WI38 (cell line): ENCODE measurements at regions not wholly inside any gene's neighbourhood (a gene's known extent, or its start where the extent isn't known, plus 50 kb on each side); places are given as distances from the start of the nearest gene placed in this dataset.
"Not testable (repeated sequence)": the region's sequence is repeated elsewhere in the genome, so short reads cannot be mapped to it uniquely, and the experiment has no call there.

Source experiments
- H3K4me3 ChIP-seq: 2 replicates; pipeline ENCODE4 v1.5.1; 2011; ENCODE audit warnings: low read depth, mild to moderate bottlenecking, control low read depth, low read length
- TF ChIP-seq, protein P1 (sequence below): IDR thresholded peaks from 2 replicates; pipeline ENCODE4 v1.5.1; 2012; ENCODE audit warnings: low read depth, mild to moderate bottlenecking, control low read depth, low read length

DNA sequence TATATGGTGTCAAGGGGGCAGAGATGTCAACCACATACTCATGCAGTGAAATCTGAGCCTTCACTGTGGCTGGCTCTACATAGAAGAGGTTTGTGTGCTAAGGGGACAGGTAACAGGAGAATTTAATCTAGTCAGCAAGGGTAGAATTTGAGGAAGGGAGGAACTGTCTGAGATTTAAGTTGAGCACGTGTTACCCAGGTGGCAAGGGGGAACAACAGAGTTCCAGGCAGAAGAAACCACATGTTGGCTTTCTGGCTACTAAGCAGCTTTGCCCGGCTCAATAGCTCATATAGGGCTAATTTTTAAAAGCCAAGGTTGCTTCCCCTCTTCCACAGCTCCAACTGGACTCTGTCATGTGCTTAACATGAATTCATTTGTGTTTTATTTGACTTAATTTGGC lies 397.6 kb downstream of the EDEM1 start:
- TF ChIP-seq, protein P1, sequence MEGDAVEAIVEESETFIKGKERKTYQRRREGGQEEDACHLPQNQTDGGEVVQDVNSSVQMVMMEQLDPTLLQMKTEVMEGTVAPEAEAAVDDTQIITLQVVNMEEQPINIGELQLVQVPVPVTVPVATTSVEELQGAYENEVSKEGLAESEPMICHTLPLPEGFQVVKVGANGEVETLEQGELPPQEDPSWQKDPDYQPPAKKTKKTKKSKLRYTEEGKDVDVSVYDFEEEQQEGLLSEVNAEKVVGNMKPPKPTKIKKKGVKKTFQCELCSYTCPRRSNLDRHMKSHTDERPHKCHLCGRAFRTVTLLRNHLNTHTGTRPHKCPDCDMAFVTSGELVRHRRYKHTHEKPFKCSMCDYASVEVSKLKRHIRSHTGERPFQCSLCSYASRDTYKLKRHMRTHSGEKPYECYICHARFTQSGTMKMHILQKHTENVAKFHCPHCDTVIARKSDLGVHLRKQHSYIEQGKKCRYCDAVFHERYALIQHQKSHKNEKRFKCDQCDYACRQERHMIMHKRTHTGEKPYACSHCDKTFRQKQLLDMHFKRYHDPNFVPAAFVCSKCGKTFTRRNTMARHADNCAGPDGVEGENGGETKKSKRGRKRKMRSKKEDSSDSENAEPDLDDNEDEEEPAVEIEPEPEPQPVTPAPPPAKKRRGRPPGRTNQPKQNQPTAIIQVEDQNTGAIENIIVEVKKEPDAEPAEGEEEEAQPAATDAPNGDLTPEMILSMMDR = no peak
- no peak overlapping the region for H3K4me3 ChIP-seq

DNA sequence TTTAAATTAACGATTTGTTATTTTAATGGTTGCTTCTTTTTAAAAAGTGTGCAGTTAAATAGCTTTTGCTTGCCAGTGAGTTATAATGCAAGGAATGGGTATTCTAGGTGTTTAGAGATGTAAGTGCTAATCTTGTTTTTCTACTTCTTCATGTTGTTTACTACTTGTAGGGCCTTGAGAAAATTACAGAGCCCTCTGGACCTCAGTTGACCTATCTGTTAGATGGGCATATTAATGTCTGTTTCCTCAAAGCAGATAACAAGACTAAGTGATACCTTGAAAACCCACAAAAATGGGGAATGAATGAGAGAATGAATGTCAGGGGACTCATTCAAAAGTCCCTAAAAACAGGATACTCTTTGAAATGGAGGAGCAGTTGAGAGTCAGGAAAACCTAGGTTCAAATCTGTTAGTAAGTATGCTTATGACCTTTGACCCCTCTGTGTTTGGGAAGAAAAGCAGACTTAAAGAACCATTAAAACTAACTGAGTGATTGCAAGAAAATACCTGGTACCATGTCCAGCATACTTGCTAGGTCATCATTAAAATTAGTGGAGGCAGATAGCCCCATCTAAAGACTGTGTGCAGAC lies 419.5 kb downstream of the EDEM1 start:
- no peak overlapping the region for H3K4me3 ChIP-seq
- TF ChIP-seq, protein P1 = no peak

DNA sequence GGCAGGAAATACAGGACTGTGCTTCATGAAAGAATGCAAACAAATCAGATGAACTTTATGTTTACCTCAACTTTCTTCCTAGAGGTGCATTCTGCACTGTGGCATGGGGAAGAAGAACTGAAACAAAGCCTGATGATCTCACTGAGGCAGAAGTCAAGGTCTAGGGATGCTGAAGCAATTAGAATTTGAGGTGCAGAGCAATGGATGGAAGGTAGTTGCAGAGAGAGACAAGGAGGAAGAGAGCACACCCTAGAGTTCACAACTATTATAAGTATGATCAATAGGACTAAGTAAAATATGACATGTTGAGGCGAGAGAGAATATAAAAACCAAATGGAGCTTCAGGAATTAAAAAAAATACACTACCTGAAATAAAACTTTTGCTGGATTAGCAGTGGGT lies 420.1 kb downstream of the EDEM1 start:
- TF ChIP-seq, protein P1 = no peak
- H3K4me3 ChIP-seq = no peak overlapping the region

DNA sequence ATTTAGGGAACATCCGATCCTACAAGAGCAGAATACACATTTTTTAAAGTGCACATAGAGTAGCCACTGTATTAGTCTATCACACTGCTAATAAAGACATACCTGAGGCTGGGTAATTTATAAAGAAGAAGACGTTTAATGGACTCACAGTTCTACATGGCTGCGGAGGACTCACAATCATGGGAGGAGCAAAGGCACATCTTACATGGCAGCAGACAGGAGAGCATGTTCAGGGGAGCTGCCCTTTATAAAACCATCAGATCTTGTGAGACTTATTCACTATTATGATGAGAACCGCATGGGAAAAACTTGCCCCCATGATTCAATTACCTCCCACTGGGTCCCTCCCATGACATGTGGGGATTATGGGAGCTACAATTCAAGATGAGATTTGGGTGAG lies 421.5 kb downstream of the EDEM1 start:
- H3K4me3 ChIP-seq = not testable (repeated sequence)

DNA sequence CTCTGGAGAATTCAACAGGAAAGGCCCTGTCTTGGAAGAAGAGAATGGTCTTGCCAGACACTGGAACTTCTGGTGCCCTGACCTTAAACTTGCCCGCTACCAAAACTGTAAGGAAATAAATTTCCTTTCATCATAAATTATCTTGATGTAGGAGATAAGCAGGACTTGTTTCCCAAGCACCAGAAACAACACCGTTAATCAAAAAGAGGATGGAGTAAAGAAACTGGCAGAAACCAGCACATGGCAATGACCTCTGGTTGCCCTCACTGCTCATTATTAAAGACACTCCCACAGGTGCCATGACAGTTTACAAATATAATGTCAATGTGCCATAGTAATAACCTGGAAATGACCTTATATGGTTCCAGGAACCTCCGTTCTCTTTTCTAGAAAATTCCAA lies 426.1 kb downstream of the EDEM1 start:
- TF ChIP-seq, protein P1 = no peak
- no peak overlapping the region for H3K4me3 ChIP-seq

DNA sequence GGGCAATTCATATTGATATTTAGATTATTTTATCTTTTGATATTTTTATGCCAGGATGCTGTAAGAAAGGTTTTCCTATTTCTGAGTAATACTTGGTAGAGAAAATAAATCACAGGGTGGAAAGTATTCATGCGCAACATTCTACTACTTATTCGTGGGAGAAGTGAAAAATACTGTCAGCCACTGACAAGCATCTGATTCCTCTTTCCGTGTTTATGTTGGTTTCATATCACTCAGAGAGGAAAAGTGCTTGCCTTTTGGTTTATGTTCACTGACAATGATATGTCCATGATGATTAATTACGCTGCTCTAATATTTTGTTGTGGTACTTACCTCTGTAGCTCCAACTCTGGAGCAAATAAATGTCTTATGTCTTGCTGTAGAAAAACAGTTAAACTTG lies 429.4 kb downstream of the EDEM1 start:
- H3K4me3 ChIP-seq = no peak overlapping the region
- TF ChIP-seq, protein P1 = no peak

DNA sequence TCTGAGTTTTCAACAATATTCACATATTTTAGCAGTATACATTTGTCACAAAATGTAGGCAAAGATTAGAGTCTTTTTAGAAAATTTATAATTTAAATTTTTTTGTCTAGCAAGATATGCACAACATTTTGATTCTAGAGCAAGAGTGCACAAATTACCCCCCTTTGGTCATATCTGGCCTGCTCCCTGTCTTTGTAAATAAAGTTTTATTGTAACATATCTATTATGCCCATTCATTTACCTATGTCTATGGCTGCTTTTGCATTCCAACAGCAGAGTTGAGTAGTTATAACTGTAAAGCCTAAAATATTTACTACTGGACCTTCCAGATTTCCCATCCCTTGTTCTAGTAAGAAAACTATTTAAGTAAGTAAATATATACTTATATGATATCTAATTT lies 430.7 kb downstream of the EDEM1 start:
- TF ChIP-seq, protein P1 = no peak
- no peak overlapping the region for H3K4me3 ChIP-seq

DNA sequence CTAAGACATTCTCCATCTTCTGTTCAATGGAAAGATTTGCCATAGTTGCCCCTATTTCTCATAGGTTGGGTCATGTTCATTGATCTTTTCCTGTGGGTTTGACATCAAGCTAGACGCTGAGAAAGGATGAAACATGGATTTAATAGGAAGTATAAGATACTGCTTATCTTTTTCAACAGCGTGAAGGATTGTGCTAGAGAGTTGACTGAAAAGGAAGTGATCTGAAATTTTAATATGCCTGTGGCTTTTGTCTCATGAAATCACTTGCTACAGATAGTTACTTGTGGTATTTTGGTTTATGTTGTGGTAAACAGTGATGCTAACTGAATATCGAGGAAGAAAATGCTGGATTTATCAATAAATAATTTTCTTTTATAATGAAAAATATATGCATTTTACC lies 442.9 kb downstream of the EDEM1 start:
- TF ChIP-seq, protein P1 = no peak
- no peak overlapping the region for H3K4me3 ChIP-seq
